OCI-LY3 (cell line): ENCODE measurements at regions not wholly inside any gene's neighbourhood (a gene's known extent, or its start where the extent isn't known, plus 50 kb on each side); places are given as distances from the start of the nearest gene placed in this dataset.

ENCODE experiments used
- H2AFZ ChIP-seq: fragments of 200-600, 300-600 bp; shearing (Covaris generic); 2 replicates; pipeline ENCODE4 v1.6.0; 2014; ENCODE audit warnings: antibody characterized with exemption, low read depth, low read length
- H3K27ac ChIP-seq: fragments of 200-600, 300-600 bp; sonication (generic); 2 replicates; pipeline ENCODE4 v1.5.1; 2014; ENCODE audit warnings: mild to moderate bottlenecking, low read length, moderate library complexity, mixed read lengths
- H3K27me3 ChIP-seq: fragments of 200-600, 300-600 bp; sonication (generic); 2 replicates; pipeline ENCODE4 v1.6.1; 2014; ENCODE audit warnings: low read depth, low read length, mixed read lengths
- H3K36me3 ChIP-seq: fragments of 200-600, 300-600 bp; sonication (generic); replicated peaks from 2 replicates; pipeline ENCODE3; 2014; ENCODE audit warnings: low read depth, low read length, mixed read lengths
- H3K4me1 ChIP-seq: fragments of 300-600, 200-600 bp; sonication (generic); 2 replicates; pipeline ENCODE4 v1.6.1; 2014; ENCODE audit warnings: low read length, mixed read lengths
- H3K4me2 ChIP-seq: fragments of 200-600, 300-600 bp; sonication (generic); 2 replicates; pipeline ENCODE4 v1.6.1; 2014; ENCODE audit warnings: low read length, mixed read lengths
- H3K4me3 ChIP-seq: fragments of 300-600, 200-600 bp; sonication (generic); 2 replicates; pipeline ENCODE4 v1.5.1; 2014; ENCODE audit warnings: antibody characterized with exemption, mild to moderate bottlenecking, low read length, moderate library complexity
- H3K79me2 ChIP-seq: fragments of 300-600, 200-600 bp; shearing (Covaris generic); 2 replicates; pipeline ENCODE4 v1.6.1; 2014; ENCODE audit warnings: mild to moderate bottlenecking, low read length, mixed read lengths
- H3K9ac ChIP-seq: fragments of 300-600, 200-600 bp; shearing (Covaris generic); 2 replicates; pipeline ENCODE4 v1.6.0; 2014; ENCODE audit warnings: mild to moderate bottlenecking, low read length, moderate library complexity
- H3K9me3 ChIP-seq: fragments of 200-600, 300-600 bp; shearing (Covaris generic); 2 replicates; pipeline ENCODE4 v1.6.1; 2014; ENCODE audit warnings: low read length, mixed read lengths; ENCODE audit not compliant: insufficient read depth
- H4K20me1 ChIP-seq: fragments of 200-600, 300-600 bp; sonication (generic); 2 replicates; pipeline ENCODE4 v1.6.1; 2016; ENCODE audit warnings: low read length, mixed read lengths; ENCODE audit not compliant: insufficient read depth
- EZH2phosphoT487 ChIP-seq: fragments of 200-600 bp; shearing (Covaris generic); IDR thresholded peaks from 2 replicates; pipeline ENCODE4 v1.6.1; 2018; ENCODE audit warnings: antibody characterized with exemption, mixed run types, low read depth
- TF ChIP-seq, protein P1 (sequence below): fragments of 200-600, 300-600 bp; sonication (generic); IDR thresholded peaks from 2 replicates; pipeline ENCODE4 v1.5.1; 2014; ENCODE audit warnings: antibody characterized with exemption, low read length, low read depth

DNA sequence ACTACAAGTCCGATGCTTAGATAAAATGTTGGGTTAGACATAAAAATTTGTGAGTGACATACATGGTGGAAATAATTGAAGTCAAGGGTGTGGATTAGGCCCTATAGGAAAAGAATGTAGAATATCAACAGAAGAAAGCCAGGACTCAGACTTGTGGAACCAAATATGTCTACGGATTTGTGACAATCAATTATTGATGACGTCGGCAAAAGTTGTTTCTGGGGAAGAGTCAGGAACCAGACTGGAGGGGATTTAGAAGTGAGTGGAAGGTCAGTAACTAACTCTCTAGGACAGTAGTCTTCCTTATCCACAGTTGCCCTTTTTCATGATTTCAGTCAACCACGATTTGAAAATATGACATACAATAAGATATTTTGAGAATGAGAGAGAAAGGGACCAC is 130.9 kb upstream of the TANK start:
- H4K20me1 ChIP-seq = no peaks in the 10 kb centered on the region
- TF ChIP-seq, protein P1, sequence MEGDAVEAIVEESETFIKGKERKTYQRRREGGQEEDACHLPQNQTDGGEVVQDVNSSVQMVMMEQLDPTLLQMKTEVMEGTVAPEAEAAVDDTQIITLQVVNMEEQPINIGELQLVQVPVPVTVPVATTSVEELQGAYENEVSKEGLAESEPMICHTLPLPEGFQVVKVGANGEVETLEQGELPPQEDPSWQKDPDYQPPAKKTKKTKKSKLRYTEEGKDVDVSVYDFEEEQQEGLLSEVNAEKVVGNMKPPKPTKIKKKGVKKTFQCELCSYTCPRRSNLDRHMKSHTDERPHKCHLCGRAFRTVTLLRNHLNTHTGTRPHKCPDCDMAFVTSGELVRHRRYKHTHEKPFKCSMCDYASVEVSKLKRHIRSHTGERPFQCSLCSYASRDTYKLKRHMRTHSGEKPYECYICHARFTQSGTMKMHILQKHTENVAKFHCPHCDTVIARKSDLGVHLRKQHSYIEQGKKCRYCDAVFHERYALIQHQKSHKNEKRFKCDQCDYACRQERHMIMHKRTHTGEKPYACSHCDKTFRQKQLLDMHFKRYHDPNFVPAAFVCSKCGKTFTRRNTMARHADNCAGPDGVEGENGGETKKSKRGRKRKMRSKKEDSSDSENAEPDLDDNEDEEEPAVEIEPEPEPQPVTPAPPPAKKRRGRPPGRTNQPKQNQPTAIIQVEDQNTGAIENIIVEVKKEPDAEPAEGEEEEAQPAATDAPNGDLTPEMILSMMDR = no peak
- TF ChIP-seq EZH2phosphoT487 = no peak
- no peaks in the 10 kb centered on the region for H3K9me3 ChIP-seq
- peaks cover 9% of the 10 kb centered on the region for H3K4me1 ChIP-seq
- H3K79me2 ChIP-seq = no peaks in the 10 kb centered on the region
- no peak overlapping the region for H3K4me3 ChIP-seq
- no peak overlapping the region for H2AFZ ChIP-seq
- no peaks in the 10 kb centered on the region for H3K27me3 ChIP-seq
- H3K9ac ChIP-seq = no peak overlapping the region
- H3K27ac ChIP-seq = no peak overlapping the region
- no peak overlapping the region for H3K4me2 ChIP-seq
- H3K36me3 ChIP-seq = no peaks in the 10 kb centered on the region

DNA sequence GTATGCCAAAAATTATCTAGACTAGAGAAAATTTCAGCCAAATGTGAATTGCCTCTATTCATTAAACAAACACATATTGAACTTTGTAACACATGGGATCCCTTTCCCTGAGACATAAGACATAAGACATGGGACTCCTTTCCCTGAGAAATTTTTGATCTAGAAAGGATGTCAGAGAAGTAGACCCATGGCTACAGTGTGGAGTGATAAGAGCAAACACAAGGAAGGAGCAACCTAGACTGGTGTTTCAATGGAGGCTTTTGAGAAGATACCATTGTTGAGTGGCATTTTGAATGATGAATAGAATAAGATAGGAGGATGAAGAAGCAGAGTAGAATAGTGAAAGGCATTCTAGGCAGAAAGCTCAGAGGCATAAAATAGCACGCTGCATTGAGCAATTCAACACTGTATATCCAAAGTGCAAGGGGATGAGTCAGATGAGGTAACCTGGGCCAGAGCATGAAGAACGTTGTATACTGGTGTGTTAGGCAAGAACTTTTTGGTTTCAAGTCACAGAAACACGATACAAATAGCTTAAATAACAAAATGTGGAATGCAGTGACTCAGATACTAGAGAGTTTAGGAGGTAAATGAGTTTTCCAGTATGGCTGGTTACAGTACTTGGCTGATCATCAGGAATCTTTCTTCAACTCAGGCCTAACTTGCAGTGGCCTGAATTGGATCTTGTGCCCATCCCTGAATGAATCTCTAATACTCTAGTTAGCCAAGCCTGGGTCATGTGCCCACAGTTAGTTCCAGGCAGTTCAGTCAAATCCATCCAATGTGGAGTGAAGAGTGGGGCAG is 129.8 kb upstream of the TANK start:
- Histone ChIP-seq H3K4me1 (peaks cover 9% of the 10 kb centered on the region), H3K27me3 (no peaks in the 10 kb centered on the region), H3K9me3 (peaks cover 2% of the 10 kb centered on the region; the same call in 1 of the 2 replicates), H3K79me2 (no peaks in the 10 kb centered on the region), H3K9ac (no peak overlapping the region), H3K36me3 (no peaks in the 10 kb centered on the region), H4K20me1 (no peaks in the 10 kb centered on the region), H2AFZ (no peak overlapping the region), H3K4me2 (no peak overlapping the region), H3K27ac (no peak overlapping the region), H3K4me3 (no peak overlapping the region)
- TF ChIP-seq, protein P1 = no peak
- no peak for TF ChIP-seq EZH2phosphoT487

DNA sequence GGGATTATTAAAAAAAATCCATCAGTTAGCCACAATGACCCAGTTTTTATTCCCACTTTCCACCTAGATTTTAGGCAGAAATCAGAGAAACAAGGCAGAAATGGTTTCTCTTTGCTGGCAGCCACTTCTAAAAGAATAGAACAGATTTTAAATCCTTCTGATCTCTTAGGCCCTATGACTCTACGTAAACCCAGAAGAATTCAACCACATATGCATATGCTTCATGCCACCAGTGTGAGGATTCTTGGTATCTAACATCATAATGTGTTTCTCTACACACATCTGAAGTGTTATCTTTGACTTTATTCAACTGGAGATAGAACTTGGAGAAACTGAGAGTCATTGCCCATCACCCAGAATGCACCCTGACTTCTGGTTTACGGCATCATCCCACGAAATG is 128.7 kb upstream of the TANK start:
- no peaks in the 10 kb centered on the region for H4K20me1 ChIP-seq
- no peaks in the 10 kb centered on the region for H3K36me3 ChIP-seq
- H3K9me3 ChIP-seq = peaks cover 4% of the 10 kb centered on the region; the same call in 1 of the 2 replicates
- H3K27me3 ChIP-seq = no peaks in the 10 kb centered on the region
- no peak overlapping the region for H3K4me3 ChIP-seq
- H3K27ac ChIP-seq = no peak overlapping the region
- H3K9ac ChIP-seq = no peak overlapping the region
- peaks cover 9% of the 10 kb centered on the region for H3K4me1 ChIP-seq
- H2AFZ ChIP-seq = no peak overlapping the region
- TF ChIP-seq, protein P1 = no peak
- TF ChIP-seq EZH2phosphoT487 = no peak
- no peaks in the 10 kb centered on the region for H3K79me2 ChIP-seq
- no peak overlapping the region for H3K4me2 ChIP-seq

DNA sequence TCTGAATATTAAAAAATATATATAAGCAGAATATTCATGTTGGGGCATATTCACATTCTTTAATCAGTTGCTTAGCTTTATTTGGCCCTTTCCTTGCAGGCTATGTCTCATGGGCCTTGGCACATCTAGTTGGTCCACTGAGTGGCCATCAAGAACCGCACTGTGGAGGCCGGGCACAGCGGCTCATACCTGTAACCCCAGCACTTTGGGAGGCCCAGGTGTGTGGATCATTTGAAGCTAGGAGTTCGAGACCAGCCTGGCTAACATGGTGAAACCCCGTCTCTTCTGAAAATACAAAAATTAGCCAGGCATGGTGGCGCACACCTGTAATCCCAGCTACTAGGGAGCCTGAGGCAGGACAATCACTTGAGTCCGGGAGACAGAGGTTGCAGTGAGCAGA is 127.6 kb upstream of the TANK start:
- no peak overlapping the region for H3K4me3 ChIP-seq
- H3K79me2 ChIP-seq = no peaks in the 10 kb centered on the region
- H2AFZ ChIP-seq = no peak overlapping the region
- H3K27ac ChIP-seq = no peak overlapping the region
- no peak overlapping the region for H3K9ac ChIP-seq
- H4K20me1 ChIP-seq = no peaks in the 10 kb centered on the region
- TF ChIP-seq, protein P1 = no peak
- TF ChIP-seq EZH2phosphoT487 = no peak
- peaks cover 9% of the 10 kb centered on the region for H3K4me1 ChIP-seq
- H3K4me2 ChIP-seq = no peak overlapping the region
- H3K36me3 ChIP-seq = no peaks in the 10 kb centered on the region
- peaks cover 4% of the 10 kb centered on the region; the same call in 1 of the 2 replicates for H3K9me3 ChIP-seq
- no peaks in the 10 kb centered on the region for H3K27me3 ChIP-seq
